ENCODE measurements at regions not wholly inside any gene's neighbourhood (a gene's known extent, or its start where the extent isn't known, plus 50 kb on each side); places are given as distances from the start of the nearest gene placed in this dataset.

DNA sequence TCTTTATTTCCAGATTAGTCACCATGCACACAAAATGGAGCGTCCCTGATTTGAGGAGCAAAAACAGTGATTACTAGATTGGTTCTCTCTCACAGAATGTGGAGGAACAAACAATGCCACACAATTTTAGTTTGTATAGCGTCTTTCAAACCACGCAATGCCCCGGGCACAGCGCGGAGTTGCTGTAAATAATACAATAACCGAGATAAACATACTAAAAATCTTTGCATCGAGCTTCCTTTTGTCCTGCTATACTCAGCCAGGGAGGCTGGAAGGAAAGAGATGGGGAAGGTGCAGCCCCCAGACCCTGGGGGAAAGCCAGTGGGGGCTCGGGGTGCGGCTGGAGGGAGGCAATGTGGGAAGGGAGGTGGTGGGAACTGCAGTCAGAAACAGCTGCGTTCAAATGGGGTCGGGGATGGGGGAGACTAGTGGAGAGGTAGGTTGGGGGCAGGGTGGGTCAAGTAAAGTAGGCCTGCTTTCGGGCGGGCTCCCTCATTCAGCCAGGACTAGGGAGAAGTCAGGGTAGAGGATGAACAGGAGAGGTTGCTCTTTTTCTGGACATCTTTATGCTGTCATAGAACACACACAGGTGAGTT is 366.3 kb downstream of the RPS6KC1 start:
- H3K36me3 ChIP-seq (ENCODE audit: control insufficient read depth in 2 of 3, insufficient read depth in 3 of 3, low read length in 3 of 3), result no peaks in the 10 kb centered on the region
- FAIRE-seq, result no peak

DNA sequence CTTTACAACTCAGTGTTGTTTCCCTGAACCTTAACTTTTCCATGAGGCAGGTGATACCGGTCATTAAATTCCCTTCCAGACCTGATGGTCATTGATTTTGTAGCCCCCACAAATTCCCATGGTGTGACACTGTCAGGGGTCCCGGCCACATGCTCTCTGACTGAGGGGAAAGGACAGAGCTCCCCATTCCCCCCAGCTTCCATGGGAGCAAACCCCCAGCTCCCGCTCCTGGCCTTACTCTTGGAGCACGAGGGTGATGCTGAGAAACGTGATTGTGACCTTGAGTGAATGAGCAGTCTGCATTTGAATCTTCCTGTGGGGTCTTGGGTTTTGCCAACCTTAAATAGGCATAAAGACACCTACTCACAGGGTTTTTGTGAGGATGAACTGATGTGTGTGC is 366.8 kb downstream of the RPS6KC1 start:
- Histone ChIP-seq H3K4me1 (ENCODE audit: control insufficient read depth in 2 of 3, insufficient read depth in 2 of 3, low read depth in 1 of 3, low read length in 3 of 3) (peaks cover 0 to 16% (median 6%) of the 10 kb centered on the region in 3 donors), H3K9me3 (ENCODE audit: control insufficient read depth in 2 of 3, insufficient read depth in 1 of 3, low read length in 3 of 3) (peaks cover 0 to 4% (median 0%) of the 10 kb centered on the region in 3 donors), H3K36me3 (ENCODE audit: control insufficient read depth in 2 of 3, insufficient read depth in 3 of 3, low read length in 3 of 3) (no peaks in the 10 kb centered on the region), H3K9ac (ENCODE audit: low read length in 3 of 3) (no peak overlapping the region), H3K27me3 (ENCODE audit: control insufficient read depth, insufficient read depth, low read length) (no peaks in the 10 kb centered on the region), H3K4me3 (ENCODE audit: low read length in 3 of 3) (no peak overlapping the region), H3K27ac (ENCODE audit: low read depth in 2 of 2, low read length in 2 of 2) (no peak overlapping the region)
- DNase-seq (no peak), FAIRE-seq (no peak)
- intact Hi-C loops (cut with DNase I), result no loop called here
- TF ChIP-seq CTCF (IDR thresholded peaks at IDR 0.05; ENCODE audit: borderline replicate concordance, extremely low read depth, insufficient read depth), result no peak

More for the DNA sequence above, 366.3 kb downstream of the RPS6KC1 start:
- H3K4me1 ChIP-seq (ENCODE audit: control insufficient read depth in 2 of 3, insufficient read depth in 2 of 3, low read depth in 1 of 3, low read length in 3 of 3), result peaks cover 0 to 16% (median 6%) of the 10 kb centered on the region in 3 donors
- H3K27ac ChIP-seq (ENCODE audit: low read depth in 2 of 2, low read length in 2 of 2), result no peak overlapping the region
- H3K9ac ChIP-seq (ENCODE audit: low read length in 3 of 3), result no peak overlapping the region
- intact Hi-C loops (cut with DNase I), result no loop called here
- H3K9me3 ChIP-seq (ENCODE audit: control insufficient read depth in 2 of 3, insufficient read depth in 1 of 3, low read length in 3 of 3), result peaks cover 0 to 4% (median 0%) of the 10 kb centered on the region in 3 donors
- no peak for DNase-seq
- H3K4me3 ChIP-seq (ENCODE audit: low read length in 3 of 3), result no peak overlapping the region
- no peak for TF ChIP-seq CTCF (IDR thresholded peaks at IDR 0.05; ENCODE audit: borderline replicate concordance, extremely low read depth, insufficient read depth)
- no peaks in the 10 kb centered on the region for H3K27me3 ChIP-seq (ENCODE audit: control insufficient read depth, insufficient read depth, low read length)

- Histone ChIP-seq H3K27ac (ENCODE audit: low read depth in 2 of 2, low read length in 2 of 2) (no peak overlapping the region), H3K9ac (ENCODE audit: low read length in 3 of 3) (no peak overlapping the region), H3K9me3 (ENCODE audit: control insufficient read depth in 2 of 3, insufficient read depth in 1 of 3, low read length in 3 of 3) (peaks cover 0 to 1% (median 0%) of the 10 kb centered on the region in 3 donors), H3K4me1 (ENCODE audit: control insufficient read depth in 2 of 3, insufficient read depth in 2 of 3, low read depth in 1 of 3, low read length in 3 of 3) (peaks cover 0 to 16% (median 6%) of the 10 kb centered on the region in 3 donors), H3K4me3 (ENCODE audit: low read length in 3 of 3) (no peak overlapping the region), H3K36me3 (ENCODE audit: control insufficient read depth in 2 of 3, insufficient read depth in 3 of 3, low read length in 3 of 3) (no peaks in the 10 kb centered on the region), H3K27me3 (ENCODE audit: control insufficient read depth, insufficient read depth, low read length) (no peaks in the 10 kb centered on the region)
- TF ChIP-seq CTCF (IDR thresholded peaks at IDR 0.05; ENCODE audit: borderline replicate concordance, extremely low read depth, insufficient read depth), result no peak
- intact Hi-C loops (cut with DNase I), result no loop called here
- DNase-seq (no peak), FAIRE-seq (no peak)
Measured at GRCh38 chr1:213418268-213419071, 367.4 kb downstream of the RPS6KC1 start.

All from kidney (tissue), 13 donors.